Left colon (tissue), 2 donors: ENCODE measurements at regions not wholly inside any gene's neighbourhood (a gene's known extent, or its start where the extent isn't known, plus 50 kb on each side); places are given as distances from the start of the nearest gene placed in this dataset.
A peak's percentile ranks its signal among the peaks of the same experiment; 100 is the strongest.
"Not testable (repeated sequence)": the region's sequence is repeated elsewhere in the genome, so short reads cannot be mapped to it uniquely, and the experiment has no call there.

Source experiments
- ATAC-seq: fragments of 200-7000 bp; cut with Tn5 transposase; one replicate; pipeline ENCODE4 v1.9.1; 2020; ENCODE audit warnings: mild to moderate bottlenecking, moderate library complexity
- DNase-seq, 2 donors: peaks; one replicate each; pipeline ENCODE4 v3.0.0-alpha.2; 2020
- intact Hi-C, 2 donors: fragments of 100-400 bp; cut with DNase I in 1 of 2; cut with micrococcal nuclease in 1 of 2; formaldehyde crosslinking; loops; one replicate each; pipeline versions ENCODE4 v1.11.2 to v1.14.0; 2022; cut with DNase I, micrococcal nuclease
- donor health status: DM: no; HTN: no; CAD: no.
- donor health status: DM: yes; HTN: yes; CAD: no.

- ATAC-seq (peak; percentile 63), DNase-seq (peak in 1 of 2 donors; percentile 56)
- intact Hi-C loops, result no loop called here
Measured at GRCh38 chr2:20113986-20114938, 62.8 kb upstream of the LAPTM4A start.

- intact Hi-C loops, result no loop called here
- ATAC-seq, result no peak
Measured at GRCh38 chr2:20113004-20113796, 61.8 kb upstream of the LAPTM4A start.

GRCh38 chr2:20112361-20112760 is 60.9 kb upstream of the LAPTM4A start:
- intact Hi-C loops, ATAC-seq: not testable (repeated sequence)

More at GRCh38 chr2:20113004-20113796, 61.8 kb upstream of the LAPTM4A start:
- no peak for DNase-seq

GRCh38 chr2:20111311-20112131 is 60.1 kb upstream of the LAPTM4A start:
- DNase-seq (no peak), ATAC-seq (no peak)
- intact Hi-C loops, result no loop called here

More at GRCh38 chr2:20112361-20112760, 60.9 kb upstream of the LAPTM4A start:
- not testable (repeated sequence) for DNase-seq

GRCh38 chr2:20110876-20111275 is 59.4 kb upstream of the LAPTM4A start:
- intact Hi-C loops, result no loop called here
- ATAC-seq (no peak), DNase-seq (no peak)

- intact Hi-C loops, result no loop called here
- ATAC-seq (no peak), DNase-seq (no peak)
Measured at GRCh38 chr2:20110383-20110782, 59.0 kb upstream of the LAPTM4A start.

GRCh38 chr2:20108655-20109396 is 57.4 kb upstream of the LAPTM4A start:
- peak; percentile 78 for ATAC-seq
- DNase-seq, result peak in 1 of 2 donors; percentile 9
- intact Hi-C loops, result no loop called here

GRCh38 chr2:20107776-20108175 is 56.3 kb upstream of the LAPTM4A start:
- ATAC-seq, result no peak
- DNase-seq, result peak in 1 of 2 donors; percentile 1
- intact Hi-C loops, result no loop called here

- intact Hi-C loops, result no loop called here
- DNase-seq (no peak), ATAC-seq (no peak)
Measured at GRCh38 chr2:20107352-20107751, 55.9 kb upstream of the LAPTM4A start.

GRCh38 chr2:20106746-20107145 is 55.3 kb upstream of the LAPTM4A start:
- ATAC-seq (peak; percentile 27), DNase-seq (peak in 1 of 2 donors; percentile 72)
- intact Hi-C loops, result no loop called here

GRCh38 chr2:20104900-20105545 is 53.6 kb upstream of the LAPTM4A start:
- ATAC-seq, result peak; percentile 28
- no peak for DNase-seq
- intact Hi-C loops, result no loop called here

- no peak for DNase-seq
- intact Hi-C loops, result no loop called here
- peak; percentile 60 for ATAC-seq
Measured at GRCh38 chr2:20103530-20103929, 52.1 kb upstream of the LAPTM4A start.
